ENCODE measurements at regions not wholly inside any gene's neighbourhood (a gene's known extent, or its start where the extent isn't known, plus 50 kb on each side); places are given as distances from the start of the nearest gene placed in this dataset.

GRCh38 chr7:84908196-84908793 lies 278.6 kb downstream of the SEMA3D start:
- TF ChIP-seq, protein P1, sequence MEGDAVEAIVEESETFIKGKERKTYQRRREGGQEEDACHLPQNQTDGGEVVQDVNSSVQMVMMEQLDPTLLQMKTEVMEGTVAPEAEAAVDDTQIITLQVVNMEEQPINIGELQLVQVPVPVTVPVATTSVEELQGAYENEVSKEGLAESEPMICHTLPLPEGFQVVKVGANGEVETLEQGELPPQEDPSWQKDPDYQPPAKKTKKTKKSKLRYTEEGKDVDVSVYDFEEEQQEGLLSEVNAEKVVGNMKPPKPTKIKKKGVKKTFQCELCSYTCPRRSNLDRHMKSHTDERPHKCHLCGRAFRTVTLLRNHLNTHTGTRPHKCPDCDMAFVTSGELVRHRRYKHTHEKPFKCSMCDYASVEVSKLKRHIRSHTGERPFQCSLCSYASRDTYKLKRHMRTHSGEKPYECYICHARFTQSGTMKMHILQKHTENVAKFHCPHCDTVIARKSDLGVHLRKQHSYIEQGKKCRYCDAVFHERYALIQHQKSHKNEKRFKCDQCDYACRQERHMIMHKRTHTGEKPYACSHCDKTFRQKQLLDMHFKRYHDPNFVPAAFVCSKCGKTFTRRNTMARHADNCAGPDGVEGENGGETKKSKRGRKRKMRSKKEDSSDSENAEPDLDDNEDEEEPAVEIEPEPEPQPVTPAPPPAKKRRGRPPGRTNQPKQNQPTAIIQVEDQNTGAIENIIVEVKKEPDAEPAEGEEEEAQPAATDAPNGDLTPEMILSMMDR (conservative IDR thresholded peaks at IDR 0.05 in 1 of 2, IDR thresholded peaks at IDR 0.05 in 1 of 2; ENCODE audit: extremely low read depth in 1 of 2, insufficient read depth in 1 of 2, low read depth in 1 of 2, low read length in 2 of 2), result no peak
- TF ChIP-seq EZH2 (IDR thresholded peaks at IDR 0.05; ENCODE audit: borderline replicate concordance, low read length), result no peak
